ACC112 (cell line): ENCODE measurements at regions not wholly inside any gene's neighbourhood (a gene's known extent, or its start where the extent isn't known, plus 50 kb on each side); places are given as distances from the start of the nearest gene placed in this dataset.

Experiments used
- H2AFZ ChIP-seq: fragments of 200-600 bp; sonication (generic); one replicate; pipeline ENCODE4 v1.6.0; 2017; ENCODE audit warnings: antibody characterized with exemption, low read length; ENCODE audit not compliant: unreplicated experiment
- H3K27ac ChIP-seq: fragments of 200-600 bp; sonication (generic); 2 replicates; pipeline ENCODE4 v1.5.1; 2014; ENCODE audit warnings: low read depth, mild to moderate bottlenecking, antibody characterized with exemption, low read length, moderate library complexity
- H3K27me3 ChIP-seq: fragments of 200-600 bp; sonication (generic); 2 replicates; pipeline ENCODE4 v1.6.1; 2014; ENCODE audit warnings: mild to moderate bottlenecking, antibody characterized with exemption, low read length, moderate library complexity, mixed read lengths; ENCODE audit not compliant: insufficient read depth
- H3K36me3 ChIP-seq: fragments of 200-600 bp; sonication (generic); 2 replicates; pipeline ENCODE4 v1.6.1; 2016; ENCODE audit warnings: mild to moderate bottlenecking, antibody characterized with exemption, low read length, moderate library complexity, mixed read lengths; ENCODE audit not compliant: insufficient read depth
- H3K4me1 ChIP-seq: fragments of 200-600 bp; sonication (generic); one replicate; pipeline ENCODE4 v1.6.1; 2016; ENCODE audit warnings: low read length, mixed read lengths; ENCODE audit not compliant: insufficient read depth, unreplicated experiment, control insufficient read depth
- H3K4me3 ChIP-seq: fragments of 200-600 bp; sonication (generic); 2 replicates; pipeline ENCODE4 v1.5.1; 2014; ENCODE audit warnings: mild to moderate bottlenecking, low read depth, low read length
- H3K79me2 ChIP-seq: fragments of 200-600 bp; sonication (generic); one replicate; pipeline ENCODE4 v1.6.0; 2016; ENCODE audit warnings: low read length; ENCODE audit not compliant: control insufficient read depth, unreplicated experiment, insufficient read depth

DNA sequence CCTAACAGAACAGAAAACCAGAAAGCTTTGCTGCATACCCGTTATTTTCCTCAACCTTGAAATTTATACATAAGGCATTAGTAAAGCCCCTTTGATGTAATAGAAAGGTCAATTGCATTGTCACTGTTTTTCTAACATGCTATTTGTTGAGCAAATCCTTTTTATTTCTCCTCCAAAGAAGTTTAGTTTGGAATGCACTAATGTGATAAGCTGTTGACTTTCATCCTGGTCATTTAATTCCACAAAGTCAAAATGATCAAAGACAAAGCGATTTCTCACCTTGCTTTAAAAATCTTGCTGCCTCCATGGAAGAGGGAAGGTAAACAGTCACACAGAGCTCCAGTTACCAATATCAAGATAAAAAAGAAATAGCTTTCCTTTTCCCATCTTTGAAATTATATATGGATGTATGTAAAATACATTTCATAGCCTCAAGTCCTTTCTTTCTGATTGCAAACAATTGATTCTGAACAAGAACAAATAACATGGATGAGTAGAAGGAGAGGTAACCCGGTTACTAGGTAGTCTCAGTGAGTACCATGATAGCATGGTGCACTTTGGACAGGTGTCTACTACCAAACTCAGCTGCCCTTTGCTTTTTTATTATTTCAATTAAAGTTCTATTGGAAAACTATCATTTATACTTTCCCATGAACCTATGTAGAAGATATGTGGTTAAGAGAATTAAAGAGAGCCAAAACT, 452.7 kb downstream of the STK39 start:
- no peak overlapping the region for H3K27ac ChIP-seq
- no peaks in the 10 kb centered on the region for H3K4me1 ChIP-seq
- H3K36me3 ChIP-seq = no peaks in the 10 kb centered on the region
- no peak overlapping the region for H2AFZ ChIP-seq
- H3K4me3 ChIP-seq = no peak overlapping the region
- no peaks in the 10 kb centered on the region for H3K79me2 ChIP-seq
- 0 out of 2 replicates have a peak, but pooled peaks cover 5% of the 10 kb centered on the region for H3K27me3 ChIP-seq

DNA sequence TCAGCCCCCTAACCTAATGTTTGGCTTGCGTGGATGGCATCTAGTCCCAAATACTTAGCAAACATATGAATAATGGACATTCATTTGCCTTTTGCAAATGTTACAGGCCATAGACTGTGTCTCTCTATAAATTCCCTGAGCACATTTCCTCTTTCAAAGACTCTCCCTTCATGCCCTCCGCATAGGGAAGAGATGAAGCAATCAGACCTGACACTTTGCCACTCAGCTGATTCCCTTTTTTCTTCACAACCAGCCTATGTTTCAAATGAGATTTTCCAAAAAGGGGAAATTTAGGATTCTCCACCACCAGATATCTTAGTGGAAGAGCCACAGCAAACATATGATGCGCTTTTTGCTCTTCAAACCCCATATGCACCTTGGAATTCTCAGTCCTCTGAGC, 453.7 kb downstream of the STK39 start:
- H3K4me1 ChIP-seq = no peaks in the 10 kb centered on the region
- H3K36me3 ChIP-seq = no peaks in the 10 kb centered on the region
- no peak overlapping the region for H2AFZ ChIP-seq
- no peak overlapping the region for H3K27ac ChIP-seq
- no peak overlapping the region for H3K4me3 ChIP-seq
- no peaks in the 10 kb centered on the region for H3K79me2 ChIP-seq
- 0 out of 2 replicates have a peak, but pooled peaks cover 5% of the 10 kb centered on the region for H3K27me3 ChIP-seq

DNA sequence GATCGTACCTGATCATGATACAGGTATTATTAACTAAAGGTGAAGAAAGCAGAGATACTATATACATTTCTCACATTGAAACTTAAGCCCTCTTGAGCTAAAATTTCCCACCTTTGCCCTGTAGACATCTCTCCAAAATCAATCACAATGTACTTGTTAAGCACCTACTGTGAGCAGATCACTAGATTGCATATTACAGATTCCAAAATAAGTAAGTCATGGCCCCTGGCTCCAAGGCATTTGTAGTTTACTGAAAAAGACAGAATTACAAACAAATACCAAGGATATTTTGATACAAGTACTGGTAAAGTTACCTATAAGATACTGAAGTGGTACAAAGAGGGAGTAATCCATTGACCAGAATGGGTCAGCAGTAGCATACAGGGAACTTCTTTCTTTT, 455.3 kb downstream of the STK39 start:
- H3K4me3 ChIP-seq = no peak overlapping the region
- H3K36me3 ChIP-seq = no peaks in the 10 kb centered on the region
- H2AFZ ChIP-seq = no peak overlapping the region
- no peaks in the 10 kb centered on the region for H3K79me2 ChIP-seq
- H3K27ac ChIP-seq = no peak overlapping the region
- no peaks in the 10 kb centered on the region for H3K4me1 ChIP-seq
- 0 out of 2 replicates have a peak, but pooled peaks cover 5% of the 10 kb centered on the region for H3K27me3 ChIP-seq

DNA sequence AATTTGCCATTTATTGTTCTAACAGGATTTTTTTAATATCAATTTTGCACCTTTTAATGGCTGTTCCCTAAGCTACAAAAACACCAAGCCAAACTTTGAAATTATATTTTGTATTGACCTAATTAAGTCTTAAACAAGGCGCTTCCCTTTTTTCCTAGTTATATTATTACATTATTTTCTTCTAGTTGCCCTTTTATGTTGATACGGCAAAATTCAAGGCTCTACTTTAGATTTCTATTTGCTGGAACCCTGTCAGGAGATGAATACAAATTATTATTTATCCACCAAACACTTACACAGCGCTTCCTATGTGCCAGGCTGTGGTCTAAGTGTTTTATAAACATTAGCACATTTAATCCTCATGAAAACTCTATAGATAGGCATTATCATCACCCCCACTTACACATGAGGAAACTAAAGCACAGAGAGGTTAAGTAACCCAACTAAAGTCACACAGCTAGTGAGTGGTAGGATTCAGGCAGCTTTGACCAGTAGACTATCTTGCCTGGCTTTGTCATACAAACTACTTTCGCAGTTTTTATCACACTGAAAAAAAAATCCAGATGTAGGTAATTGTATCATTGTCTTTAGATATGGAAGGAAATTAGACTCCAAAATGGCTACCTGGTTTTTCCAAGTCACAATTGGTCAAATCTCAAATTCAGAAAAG, 456.5 kb downstream of the STK39 start:
- no peak overlapping the region for H2AFZ ChIP-seq
- H3K79me2 ChIP-seq = no peaks in the 10 kb centered on the region
- no peaks in the 10 kb centered on the region for H3K4me1 ChIP-seq
- no peak overlapping the region for H3K4me3 ChIP-seq
- H3K36me3 ChIP-seq = no peaks in the 10 kb centered on the region
- H3K27ac ChIP-seq = no peak overlapping the region
- 0 out of 2 replicates have a peak, but pooled peaks cover 5% of the 10 kb centered on the region for H3K27me3 ChIP-seq

DNA sequence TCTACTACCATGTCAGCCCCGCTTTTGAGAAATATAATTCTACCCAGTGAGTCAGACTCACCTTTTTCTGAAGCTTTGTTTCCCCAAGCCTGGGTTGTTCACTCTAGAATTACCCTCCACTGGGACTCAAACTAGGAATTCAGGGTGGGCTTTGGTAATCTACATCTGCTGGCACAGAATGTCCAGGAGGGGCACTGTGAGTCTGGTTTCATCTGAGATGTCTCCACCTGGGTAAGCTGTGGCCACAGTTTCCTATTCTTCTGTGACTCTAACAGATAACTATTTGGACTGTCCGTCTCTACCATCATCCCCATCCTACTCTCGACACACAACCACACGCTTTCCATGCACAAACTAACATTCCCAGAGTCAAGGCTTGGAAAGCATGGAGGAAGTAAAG, 457.2 kb downstream of the STK39 start:
- Histone ChIP-seq H3K27ac (no peak overlapping the region), H2AFZ (no peak overlapping the region), H3K4me3 (no peak overlapping the region), H3K4me1 (no peaks in the 10 kb centered on the region), H3K36me3 (no peaks in the 10 kb centered on the region), H3K27me3 (0 out of 2 replicates have a peak, but pooled peaks cover 5% of the 10 kb centered on the region), H3K79me2 (no peaks in the 10 kb centered on the region)

DNA sequence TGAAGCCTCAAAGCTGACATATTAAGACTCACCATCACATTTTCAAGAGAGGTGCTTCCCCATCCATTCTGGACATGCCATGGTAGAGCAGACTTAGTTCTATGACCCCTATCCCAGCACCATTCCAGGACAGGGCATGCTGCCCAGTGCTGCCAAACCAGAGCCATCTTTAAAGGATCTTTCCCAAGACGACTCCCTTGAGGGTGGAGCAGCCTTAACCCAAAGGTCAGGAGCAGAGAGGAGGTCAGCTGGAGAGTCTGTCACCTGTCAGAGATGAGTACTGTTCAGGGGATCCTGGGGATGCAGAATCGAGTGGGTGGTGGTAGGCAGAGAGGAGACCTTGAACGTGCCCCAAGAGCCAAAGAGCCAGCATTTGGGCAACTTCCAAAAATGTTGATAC, 459.8 kb downstream of the STK39 start:
- H3K79me2 ChIP-seq = no peaks in the 10 kb centered on the region
- H2AFZ ChIP-seq = no peak overlapping the region
- no peaks in the 10 kb centered on the region for H3K27me3 ChIP-seq
- no peaks in the 10 kb centered on the region for H3K4me1 ChIP-seq
- H3K36me3 ChIP-seq = no peaks in the 10 kb centered on the region
- H3K4me3 ChIP-seq = no peak overlapping the region
- H3K27ac ChIP-seq = no peak overlapping the region

DNA sequence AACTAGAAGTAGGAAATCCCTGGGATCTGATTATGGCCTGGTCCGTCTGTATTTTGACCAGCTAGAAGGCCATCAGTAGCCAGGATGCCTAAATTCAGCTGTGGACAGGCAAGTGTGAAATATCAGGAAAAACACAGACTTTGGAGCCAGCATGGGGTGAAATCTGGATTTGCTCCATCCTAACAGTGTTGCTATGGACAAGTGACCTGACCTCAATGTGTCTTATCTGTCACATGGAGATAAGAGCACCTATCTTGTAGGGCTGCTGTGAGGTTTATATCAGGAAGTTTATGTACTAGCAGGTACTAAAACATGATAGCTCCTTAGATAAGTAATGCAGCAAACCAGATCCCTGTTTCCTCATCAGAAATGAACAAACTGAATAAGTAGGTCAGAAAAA, 460.4 kb downstream of the STK39 start:
- H2AFZ ChIP-seq = no peak overlapping the region
- H3K4me1 ChIP-seq = no peaks in the 10 kb centered on the region
- H3K36me3 ChIP-seq = no peaks in the 10 kb centered on the region
- no peaks in the 10 kb centered on the region for H3K27me3 ChIP-seq
- H3K4me3 ChIP-seq = no peak overlapping the region
- no peak overlapping the region for H3K27ac ChIP-seq
- no peaks in the 10 kb centered on the region for H3K79me2 ChIP-seq

DNA sequence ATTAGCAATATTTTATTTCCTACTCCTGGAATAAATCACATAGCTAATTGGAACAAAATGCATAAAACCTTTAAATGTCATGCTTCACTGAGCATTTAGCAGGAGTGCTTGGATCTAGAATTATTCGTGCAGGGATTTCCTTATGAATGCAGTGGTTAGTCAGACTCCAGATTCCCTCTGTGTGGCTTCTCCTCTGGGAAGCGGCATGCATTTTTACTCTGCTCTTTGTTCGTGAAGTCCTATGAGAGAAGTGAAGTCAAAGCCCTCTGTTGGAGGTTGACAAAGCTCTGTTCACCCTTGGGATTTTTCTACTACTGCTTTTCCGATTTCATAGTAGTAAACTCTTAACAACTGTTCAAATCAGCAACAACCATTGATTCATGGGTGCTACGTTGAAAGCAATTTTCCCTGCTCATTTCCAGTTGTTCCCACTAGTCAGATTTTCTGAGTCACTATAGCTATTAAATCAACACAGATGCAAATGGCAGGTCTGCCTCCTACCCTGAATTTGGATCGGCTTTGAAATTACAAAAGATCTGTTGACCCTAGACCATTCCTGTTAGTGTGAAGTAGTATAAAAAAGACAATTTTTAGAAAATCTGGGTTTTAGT, 461.7 kb downstream of the STK39 start:
- no peaks in the 10 kb centered on the region for H3K79me2 ChIP-seq
- no peak overlapping the region for H3K4me3 ChIP-seq
- no peaks in the 10 kb centered on the region for H3K27me3 ChIP-seq
- no peak overlapping the region for H2AFZ ChIP-seq
- H3K36me3 ChIP-seq = no peaks in the 10 kb centered on the region
- no peak overlapping the region for H3K27ac ChIP-seq
- H3K4me1 ChIP-seq = no peaks in the 10 kb centered on the region

DNA sequence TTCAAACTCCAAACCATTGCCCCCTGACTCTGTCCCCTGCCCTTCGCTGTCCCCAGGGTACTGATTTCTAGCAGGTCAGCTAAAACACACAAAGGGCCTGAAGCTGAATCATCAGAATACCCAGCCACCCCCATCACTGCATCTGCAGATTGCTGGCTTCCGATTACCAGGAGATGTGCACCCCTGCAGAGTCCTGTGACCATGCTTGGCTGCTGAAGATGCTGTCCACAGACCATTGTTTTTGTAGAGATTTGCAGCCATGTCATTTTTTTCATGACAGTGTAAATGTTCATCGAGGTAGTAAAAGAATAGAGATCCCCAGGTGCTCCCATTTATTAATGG, 463.3 kb downstream of the STK39 start:
- no peaks in the 10 kb centered on the region for H3K4me1 ChIP-seq
- no peaks in the 10 kb centered on the region for H3K36me3 ChIP-seq
- no peak overlapping the region for H3K4me3 ChIP-seq
- no peaks in the 10 kb centered on the region for H3K27me3 ChIP-seq
- H2AFZ ChIP-seq = no peak overlapping the region
- no peak overlapping the region for H3K27ac ChIP-seq
- H3K79me2 ChIP-seq = no peaks in the 10 kb centered on the region

DNA sequence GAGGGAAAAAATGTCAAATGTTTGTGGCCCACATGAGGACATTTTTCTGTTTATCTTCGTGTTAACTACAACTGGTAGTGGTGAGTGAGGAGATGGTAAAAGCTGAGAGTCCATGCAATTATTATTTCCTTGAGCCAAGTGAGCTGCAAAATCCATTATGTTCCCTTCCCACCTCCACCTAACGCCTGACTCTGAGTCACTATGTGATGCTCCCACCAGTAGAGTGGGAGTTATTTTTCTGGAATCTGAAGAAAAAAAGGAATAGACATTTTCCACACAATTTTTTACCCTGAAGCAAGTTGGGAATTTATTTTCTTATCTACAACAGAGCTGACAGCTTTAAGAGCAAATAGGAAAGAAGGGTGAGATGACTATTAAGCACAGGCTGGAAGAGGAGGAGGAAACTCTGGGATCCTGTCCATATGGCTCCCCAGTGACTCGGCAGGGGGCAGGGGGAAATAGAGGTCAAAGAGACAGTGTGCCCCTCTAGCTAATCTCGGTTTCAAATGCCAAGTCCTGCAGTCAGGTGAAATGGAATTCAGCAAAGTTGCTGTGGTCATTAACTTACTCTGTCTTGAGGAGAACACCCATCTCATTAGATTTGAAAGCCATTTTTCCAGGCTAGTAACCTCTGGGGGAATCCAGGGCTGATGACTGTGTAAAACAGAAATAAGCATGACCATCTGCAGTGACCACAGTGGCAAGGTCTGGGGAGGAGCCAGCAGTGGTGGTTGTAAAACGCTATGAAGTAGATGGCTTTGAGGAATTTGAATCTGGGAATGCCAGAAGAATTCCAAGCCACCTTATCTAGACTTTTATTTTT, 463.9 kb downstream of the STK39 start:
- H3K79me2 ChIP-seq = no peaks in the 10 kb centered on the region
- no peak overlapping the region for H2AFZ ChIP-seq
- no peaks in the 10 kb centered on the region for H3K4me1 ChIP-seq
- H3K36me3 ChIP-seq = no peaks in the 10 kb centered on the region
- no peak overlapping the region for H3K4me3 ChIP-seq
- no peaks in the 10 kb centered on the region for H3K27me3 ChIP-seq
- no peak overlapping the region for H3K27ac ChIP-seq
